Thoracic aorta (tissue), 2 donors: ENCODE measurements at regions not wholly inside any gene's neighbourhood (a gene's known extent, or its start where the extent isn't known, plus 50 kb on each side); places are given as distances from the start of the nearest gene placed in this dataset.

ENCODE experiments used
- ATAC-seq: fragments of 150-250 bp; one replicate; pipeline ENCODE4 v1.8.0; 2017; ENCODE audit warnings: low read depth; ENCODE audit not compliant: insufficient number of reproducible peaks, low FRiP score
- DNase-seq: peaks from one replicate; pipeline ENCODE4 v3.0.0-alpha.2; 2020; ENCODE audit warnings: low spot score
- H3K27ac ChIP-seq, 2 donors: fragments of 200-600 bp; sonication (generic); 1 replicate in 1 of 2; 2 replicates in 1 of 2; pipeline ENCODE4 v1.5.1; 2016; ENCODE audit warnings: mild to moderate bottlenecking in 2 of 2, moderate library complexity in 2 of 2
- H3K27me3 ChIP-seq: fragments of 200-600 bp; sonication (generic); replicated peaks from 2 replicates; pipeline ENCODE4 v1.6.0; 2016; ENCODE audit warnings: mild to moderate bottlenecking; ENCODE audit not compliant: insufficient read depth
- H3K36me3 ChIP-seq: fragments of 200-600 bp; sonication (generic); one replicate; pipeline ENCODE4 v1.5.1; 2016
- H3K4me1 ChIP-seq, 2 donors: fragments of 200-600 bp; sonication (generic); 1 replicate in 1 of 2; 2 replicates in 1 of 2; pipeline versions ENCODE4 v1.5.1 to v1.6.0; 2016; ENCODE audit warnings: low read depth in 2 of 2, mild to moderate bottlenecking in 1 of 2; ENCODE audit not compliant: control insufficient read depth in 1 of 2
- H3K4me3 ChIP-seq: fragments of 200-600 bp; sonication (generic); 2 replicates; pipeline ENCODE4 v1.5.1; 2016; ENCODE audit warnings: mild to moderate bottlenecking
- H3K9me3 ChIP-seq: fragments of 200-600 bp; sonication (generic); 2 replicates; pipeline ENCODE4 v1.5.1; 2016
- TF ChIP-seq, protein P1 (sequence below): fragments of 200-600 bp; sonication (generic); IDR thresholded peaks from one replicate; pipeline ENCODE4 v1.5.1; 2019; ENCODE audit warnings: antibody characterized with exemption

GRCh38 chr6:80467408-80467807 is 360.9 kb downstream of the BCKDHB start:
- Histone ChIP-seq H3K27me3 (no peaks in the 10 kb centered on the region), H3K4me1 (no peaks in the 10 kb centered on the region), H3K9me3 (no peaks in the 10 kb centered on the region), H3K27ac (no peak overlapping the region), H3K36me3 (no peaks in the 10 kb centered on the region), H3K4me3 (no peak overlapping the region)
- TF ChIP-seq, protein P1, sequence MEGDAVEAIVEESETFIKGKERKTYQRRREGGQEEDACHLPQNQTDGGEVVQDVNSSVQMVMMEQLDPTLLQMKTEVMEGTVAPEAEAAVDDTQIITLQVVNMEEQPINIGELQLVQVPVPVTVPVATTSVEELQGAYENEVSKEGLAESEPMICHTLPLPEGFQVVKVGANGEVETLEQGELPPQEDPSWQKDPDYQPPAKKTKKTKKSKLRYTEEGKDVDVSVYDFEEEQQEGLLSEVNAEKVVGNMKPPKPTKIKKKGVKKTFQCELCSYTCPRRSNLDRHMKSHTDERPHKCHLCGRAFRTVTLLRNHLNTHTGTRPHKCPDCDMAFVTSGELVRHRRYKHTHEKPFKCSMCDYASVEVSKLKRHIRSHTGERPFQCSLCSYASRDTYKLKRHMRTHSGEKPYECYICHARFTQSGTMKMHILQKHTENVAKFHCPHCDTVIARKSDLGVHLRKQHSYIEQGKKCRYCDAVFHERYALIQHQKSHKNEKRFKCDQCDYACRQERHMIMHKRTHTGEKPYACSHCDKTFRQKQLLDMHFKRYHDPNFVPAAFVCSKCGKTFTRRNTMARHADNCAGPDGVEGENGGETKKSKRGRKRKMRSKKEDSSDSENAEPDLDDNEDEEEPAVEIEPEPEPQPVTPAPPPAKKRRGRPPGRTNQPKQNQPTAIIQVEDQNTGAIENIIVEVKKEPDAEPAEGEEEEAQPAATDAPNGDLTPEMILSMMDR, result no peak
- no peak for ATAC-seq
- no peak for DNase-seq

GRCh38 chr6:80466981-80467380 is 360.5 kb downstream of the BCKDHB start:
- Histone ChIP-seq H3K27ac (no peak overlapping the region), H3K9me3 (no peaks in the 10 kb centered on the region), H3K4me1 (no peaks in the 10 kb centered on the region), H3K4me3 (no peak overlapping the region), H3K36me3 (no peaks in the 10 kb centered on the region), H3K27me3 (no peaks in the 10 kb centered on the region)
- TF ChIP-seq, protein P1, result no peak
- no peak for DNase-seq
- ATAC-seq, result no peak

DNA sequence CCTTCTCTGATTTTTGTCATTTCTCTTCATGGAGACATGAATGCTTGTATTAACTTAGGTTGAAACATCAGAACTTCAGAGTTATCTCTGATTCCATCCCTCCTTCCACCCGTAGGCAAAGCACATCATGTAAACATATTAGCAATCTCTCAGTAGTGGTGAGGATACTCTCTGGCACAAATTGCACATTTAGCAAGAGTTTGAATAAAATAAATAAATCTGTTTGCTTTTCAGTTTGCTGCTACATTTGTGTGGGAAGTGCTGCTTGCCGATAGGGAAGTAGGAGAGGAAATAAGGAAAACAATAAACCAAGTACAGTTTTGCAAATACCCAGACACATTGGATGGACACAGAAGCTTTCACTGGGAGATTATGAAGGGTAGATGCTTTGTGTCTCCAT is 359.0 kb downstream of the BCKDHB start:
- H3K27ac ChIP-seq, result no peak overlapping the region
- H3K27me3 ChIP-seq, result no peaks in the 10 kb centered on the region
- no peak overlapping the region for H3K4me3 ChIP-seq
- H3K9me3 ChIP-seq, result no peaks in the 10 kb centered on the region
- H3K36me3 ChIP-seq, result no peaks in the 10 kb centered on the region
- no peaks in the 10 kb centered on the region for H3K4me1 ChIP-seq
- ATAC-seq, result no peak
- no peak for DNase-seq
- TF ChIP-seq, protein P1, result no peak

DNA sequence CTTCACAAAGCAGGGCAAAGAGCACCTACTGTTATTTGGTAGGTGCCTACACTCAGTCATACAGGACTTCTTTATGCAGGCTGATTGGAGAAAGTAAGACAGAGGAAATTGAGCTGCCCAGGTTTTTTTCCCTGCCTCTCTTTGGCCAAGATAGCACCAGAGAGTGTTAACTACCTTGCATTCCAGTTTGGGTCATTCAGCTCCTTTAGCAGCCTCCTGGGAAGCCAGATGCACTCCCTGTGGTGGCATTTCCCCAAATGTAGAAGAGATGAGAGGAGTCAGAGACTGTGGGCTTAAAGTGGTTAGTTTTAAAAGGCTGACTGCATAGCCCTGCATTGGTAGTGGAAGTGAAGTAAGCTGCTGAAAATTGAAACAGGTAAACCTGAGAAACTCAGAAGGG is 358.4 kb downstream of the BCKDHB start:
- H3K9me3 ChIP-seq, result no peaks in the 10 kb centered on the region
- ATAC-seq, result no peak
- H3K36me3 ChIP-seq, result no peaks in the 10 kb centered on the region
- TF ChIP-seq, protein P1, result no peak
- H3K27me3 ChIP-seq, result no peaks in the 10 kb centered on the region
- H3K4me3 ChIP-seq, result no peak overlapping the region
- DNase-seq, result no peak
- H3K27ac ChIP-seq, result no peak overlapping the region
- no peaks in the 10 kb centered on the region for H3K4me1 ChIP-seq

DNA sequence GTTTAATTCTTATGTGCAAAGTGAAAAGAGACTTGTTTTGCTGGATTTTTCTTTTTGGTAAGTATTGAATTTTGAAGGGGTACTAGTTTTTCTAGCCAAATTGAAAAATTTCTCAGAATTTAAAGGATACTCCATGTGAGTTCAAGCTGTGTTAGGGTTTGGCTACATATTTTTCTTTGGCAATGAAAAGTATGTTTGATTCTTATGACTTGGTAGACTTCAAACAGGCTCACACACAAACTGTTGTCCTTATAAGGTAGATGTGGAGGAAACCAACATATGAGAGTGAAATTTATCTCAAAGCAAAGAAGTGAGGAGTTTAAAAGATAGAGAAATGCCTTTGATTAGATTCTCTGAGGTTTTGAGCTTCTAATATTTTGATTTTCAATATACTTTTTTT is 356.7 kb downstream of the BCKDHB start:
- Histone ChIP-seq H3K4me3 (no peak overlapping the region), H3K36me3 (no peaks in the 10 kb centered on the region), H3K4me1 (no peaks in the 10 kb centered on the region), H3K27ac (no peak overlapping the region), H3K27me3 (no peaks in the 10 kb centered on the region), H3K9me3 (no peaks in the 10 kb centered on the region)
- no peak for ATAC-seq
- TF ChIP-seq, protein P1, result no peak
- DNase-seq, result no peak
